ENCODE measurements at regions not wholly inside any gene's neighbourhood (a gene's known extent, or its start where the extent isn't known, plus 50 kb on each side); places are given as distances from the start of the nearest gene placed in this dataset.

DNA sequence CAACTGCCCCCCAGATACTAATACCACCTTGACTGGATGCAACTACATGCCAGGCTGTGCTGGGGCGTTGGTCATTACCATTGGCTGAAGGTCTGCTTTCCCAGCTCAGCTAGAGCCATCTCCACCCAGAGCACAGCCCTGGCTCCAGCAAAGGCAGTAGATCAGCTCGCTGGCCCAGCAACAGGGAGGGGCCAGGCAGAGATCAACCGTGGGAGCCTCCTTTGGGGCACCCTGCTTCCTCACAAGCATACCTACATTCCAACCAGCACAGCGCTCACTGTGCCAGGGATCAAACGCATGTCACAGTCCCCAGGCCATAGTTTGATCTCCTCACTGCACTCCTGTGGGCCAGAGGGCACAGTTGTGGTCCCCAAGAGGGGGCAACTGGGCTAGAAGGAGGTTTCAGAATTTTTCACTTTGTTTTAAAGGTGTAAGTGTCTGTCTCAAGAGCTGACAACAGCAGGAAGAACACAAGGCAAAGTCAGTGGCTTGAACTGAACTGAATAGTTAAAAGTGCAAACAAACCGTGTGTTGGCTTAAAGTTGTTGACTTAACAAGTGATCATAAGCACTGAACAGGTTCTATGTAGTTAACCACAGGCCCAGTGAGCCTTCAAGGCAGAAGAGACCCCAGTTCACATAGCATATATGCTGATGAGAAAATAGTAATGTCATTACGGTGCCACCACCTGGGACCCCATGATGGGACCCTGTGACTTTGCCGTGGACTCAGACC is 70.1 kb upstream of the BZW1 start:
- TF ChIP-seq, protein P1, sequence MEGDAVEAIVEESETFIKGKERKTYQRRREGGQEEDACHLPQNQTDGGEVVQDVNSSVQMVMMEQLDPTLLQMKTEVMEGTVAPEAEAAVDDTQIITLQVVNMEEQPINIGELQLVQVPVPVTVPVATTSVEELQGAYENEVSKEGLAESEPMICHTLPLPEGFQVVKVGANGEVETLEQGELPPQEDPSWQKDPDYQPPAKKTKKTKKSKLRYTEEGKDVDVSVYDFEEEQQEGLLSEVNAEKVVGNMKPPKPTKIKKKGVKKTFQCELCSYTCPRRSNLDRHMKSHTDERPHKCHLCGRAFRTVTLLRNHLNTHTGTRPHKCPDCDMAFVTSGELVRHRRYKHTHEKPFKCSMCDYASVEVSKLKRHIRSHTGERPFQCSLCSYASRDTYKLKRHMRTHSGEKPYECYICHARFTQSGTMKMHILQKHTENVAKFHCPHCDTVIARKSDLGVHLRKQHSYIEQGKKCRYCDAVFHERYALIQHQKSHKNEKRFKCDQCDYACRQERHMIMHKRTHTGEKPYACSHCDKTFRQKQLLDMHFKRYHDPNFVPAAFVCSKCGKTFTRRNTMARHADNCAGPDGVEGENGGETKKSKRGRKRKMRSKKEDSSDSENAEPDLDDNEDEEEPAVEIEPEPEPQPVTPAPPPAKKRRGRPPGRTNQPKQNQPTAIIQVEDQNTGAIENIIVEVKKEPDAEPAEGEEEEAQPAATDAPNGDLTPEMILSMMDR (IDR thresholded peaks at IDR 0.05) = no peak
- no peak for TF ChIP-seq POLR2A (IDR thresholded peaks at IDR 0.05)
